IPS-20b (cell line): ENCODE measurements at regions not wholly inside any gene's neighbourhood (a gene's known extent, or its start where the extent isn't known, plus 50 kb on each side); places are given as distances from the start of the nearest gene placed in this dataset.
A peak's percentile ranks its signal among the peaks of the same experiment; 100 is the strongest.

ENCODE experiments used
- H3K27ac ChIP-seq: one replicate; pipeline ENCODE4 v1.5.1; 2013; ENCODE audit warnings: low read length
- H3K27me3 ChIP-seq: 2 replicates; pipeline ENCODE4 v1.6.1; 2013; ENCODE audit warnings: mild to moderate bottlenecking, low read length, inconsistent platforms; ENCODE audit not compliant: insufficient read depth
- H3K36me3 ChIP-seq: 2 replicates; pipeline ENCODE4 v1.6.1; 2013; ENCODE audit warnings: low read depth, mild to moderate bottlenecking, inconsistent platforms, low read length, moderate library complexity; ENCODE audit not compliant: insufficient read depth
- H3K4me1 ChIP-seq: 2 replicates; pipeline ENCODE4 v1.6.1; 2013; ENCODE audit warnings: mild to moderate bottlenecking, control low read depth, inconsistent platforms, low read length, moderate library complexity; ENCODE audit not compliant: insufficient read depth
- H3K4me3 ChIP-seq: 2 replicates; pipeline ENCODE4 v1.5.1; 2013; ENCODE audit warnings: mild to moderate bottlenecking, low read length, inconsistent platforms
- H3K9ac ChIP-seq: 2 replicates; pipeline ENCODE4 v1.6.1; 2013; ENCODE audit warnings: low read depth, mild to moderate bottlenecking, inconsistent platforms, low read length, moderate library complexity
- H3K9me3 ChIP-seq: 2 replicates; pipeline ENCODE4 v1.6.1; 2013; ENCODE audit warnings: mild to moderate bottlenecking, low read depth, low read length, inconsistent platforms; ENCODE audit not compliant: insufficient read depth

DNA sequence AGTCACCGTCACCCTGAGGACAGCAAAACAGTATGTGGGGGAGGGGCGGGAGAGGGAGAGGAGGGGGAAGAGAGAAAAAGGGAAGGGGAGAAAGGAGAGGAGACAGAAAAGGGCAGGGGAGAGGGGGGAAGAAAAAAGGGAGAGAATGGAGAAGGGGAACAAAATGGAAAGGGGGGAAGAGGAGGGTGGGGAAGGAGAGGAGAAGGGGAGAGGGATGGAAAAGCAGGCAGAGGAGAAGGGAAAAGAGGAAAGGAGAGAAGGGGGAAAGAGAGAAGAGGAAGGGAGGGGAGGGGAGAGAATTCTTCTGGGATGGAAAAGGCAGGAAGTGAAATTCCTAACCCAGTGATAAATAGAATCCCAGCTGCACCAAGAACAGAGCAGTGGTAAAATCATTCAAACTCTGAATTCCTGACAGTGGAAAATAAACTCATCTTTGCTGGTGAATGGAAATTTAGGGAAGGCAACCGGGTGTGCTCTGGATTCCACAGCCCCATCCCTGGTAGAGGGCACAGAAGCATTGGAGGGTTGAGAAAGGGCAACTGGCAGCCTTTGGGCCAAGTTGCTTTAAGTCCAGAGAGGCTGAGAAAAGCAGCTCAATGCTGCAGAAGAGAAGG is 244.2 kb downstream of the BCOR start:
- Histone ChIP-seq H3K27me3 (no peaks in the 10 kb centered on the region), H3K36me3 (no peaks in the 10 kb centered on the region), H3K4me1 (peaks cover 33% of the 10 kb centered on the region), H3K27ac (no peak overlapping the region), H3K4me3 (no peak overlapping the region), H3K9me3 (no peaks in the 10 kb centered on the region), H3K9ac (no peak overlapping the region)

DNA sequence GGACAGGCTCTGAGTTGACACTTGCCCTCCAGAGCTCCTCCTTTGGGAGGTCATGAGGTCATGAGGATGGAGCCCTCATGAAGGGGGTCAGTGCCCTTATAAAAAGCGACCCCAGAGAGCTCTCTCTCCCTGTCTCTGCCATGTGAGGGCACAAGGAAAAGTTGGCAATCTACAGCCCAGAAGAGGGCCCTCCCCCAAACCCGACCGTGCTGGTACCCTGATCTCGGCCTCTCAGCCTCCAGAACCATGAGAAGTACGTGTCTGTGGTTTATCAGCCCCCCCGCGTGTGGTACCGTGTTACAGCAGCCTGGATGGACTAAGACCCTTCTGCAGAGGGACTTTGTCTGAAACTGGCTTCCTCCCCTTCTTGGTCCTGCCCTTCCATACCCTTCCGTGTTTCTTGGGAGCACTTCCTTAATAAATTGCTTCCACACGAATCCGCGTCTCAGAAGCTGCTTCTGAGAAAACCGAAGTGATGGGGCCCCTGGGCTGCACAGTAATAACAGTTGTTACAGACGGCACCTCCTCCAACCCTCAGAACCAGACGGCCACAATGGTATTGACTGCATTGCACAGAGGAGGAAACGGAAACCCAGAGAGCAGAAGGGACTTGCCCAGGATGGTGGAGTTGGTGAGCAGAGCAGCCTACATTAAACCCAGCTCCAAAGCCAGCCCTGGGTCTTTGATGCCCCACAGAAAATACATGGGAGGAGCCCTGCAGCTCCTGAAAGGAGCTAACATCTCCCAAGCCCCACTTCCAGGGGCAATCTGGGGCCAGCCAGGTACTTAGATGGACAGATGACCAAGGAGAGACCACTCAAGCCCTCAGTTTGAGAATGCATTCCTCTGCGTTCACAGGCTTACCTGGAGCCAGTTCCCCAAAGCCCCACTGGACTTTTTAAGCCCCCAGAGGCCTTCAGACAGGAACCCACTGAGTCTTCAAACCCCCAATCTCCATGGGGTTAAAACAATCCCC is 242.7 kb downstream of the BCOR start:
- Histone ChIP-seq H3K9ac (no peak overlapping the region), H3K27ac (no peak overlapping the region), H3K9me3 (no peaks in the 10 kb centered on the region), H3K36me3 (no peaks in the 10 kb centered on the region), H3K4me1 (peaks cover 33% of the 10 kb centered on the region), H3K27me3 (no peaks in the 10 kb centered on the region), H3K4me3 (no peak overlapping the region)

DNA sequence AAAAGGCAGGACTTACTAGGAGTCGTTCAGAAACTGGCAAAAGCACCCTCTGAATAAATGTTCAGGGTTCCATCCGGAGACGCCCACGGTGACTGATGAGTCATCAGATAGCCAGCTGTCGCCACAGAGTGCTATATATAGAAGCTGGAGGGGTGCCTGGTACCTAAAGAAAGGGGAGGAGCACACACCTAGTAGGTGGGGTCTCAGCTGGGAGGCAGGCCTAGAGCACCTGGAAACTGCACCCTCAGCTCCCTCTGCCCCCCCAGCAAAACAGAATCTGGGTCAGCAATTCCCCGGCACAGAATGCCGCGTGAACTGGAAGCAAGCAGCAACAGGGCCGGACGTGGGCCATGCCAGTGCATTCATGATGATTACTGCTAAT is 242.0 kb downstream of the BCOR start:
- H3K4me1 ChIP-seq = peaks cover 31% of the 10 kb centered on the region
- H3K36me3 ChIP-seq = no peaks in the 10 kb centered on the region
- no peak overlapping the region for H3K9ac ChIP-seq
- H3K4me3 ChIP-seq = no peak overlapping the region
- H3K27ac ChIP-seq = no peak overlapping the region
- no peaks in the 10 kb centered on the region for H3K27me3 ChIP-seq
- no peaks in the 10 kb centered on the region for H3K9me3 ChIP-seq

DNA sequence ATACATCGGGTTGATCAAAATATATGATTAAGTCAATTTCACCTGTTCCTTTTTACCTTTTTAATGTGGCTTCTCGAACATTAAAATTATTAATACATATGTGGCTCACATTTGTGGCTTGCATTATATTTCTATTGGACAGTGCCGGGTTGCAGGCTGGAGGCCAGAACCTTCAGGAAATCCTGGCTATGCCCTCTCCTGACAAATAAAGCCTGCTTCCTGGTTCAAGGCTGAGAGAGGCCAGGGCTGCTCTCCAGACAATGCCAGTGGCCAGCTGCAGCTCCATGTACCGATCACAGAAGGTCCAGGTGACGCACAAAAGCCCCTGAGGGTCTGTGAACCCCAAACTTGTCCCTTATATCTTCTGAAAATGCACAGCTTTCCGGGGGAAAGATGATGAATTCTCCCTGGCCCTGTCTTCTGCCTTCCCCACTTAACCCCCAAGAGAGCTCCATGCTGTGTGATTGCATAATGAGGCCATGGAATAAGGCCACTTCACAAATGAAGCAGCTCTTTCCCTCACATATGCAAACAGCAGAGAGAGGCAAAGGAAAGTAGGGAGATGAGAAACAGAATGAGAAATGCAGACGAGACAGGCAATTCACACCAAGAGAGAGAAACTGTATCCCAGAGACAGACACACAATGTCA is 241.2 kb downstream of the BCOR start:
- H3K4me3 ChIP-seq = no peak overlapping the region
- peaks cover 29% of the 10 kb centered on the region for H3K4me1 ChIP-seq
- H3K27me3 ChIP-seq = no peaks in the 10 kb centered on the region
- no peaks in the 10 kb centered on the region for H3K9me3 ChIP-seq
- no peak overlapping the region for H3K27ac ChIP-seq
- no peak overlapping the region for H3K9ac ChIP-seq
- no peaks in the 10 kb centered on the region for H3K36me3 ChIP-seq

DNA sequence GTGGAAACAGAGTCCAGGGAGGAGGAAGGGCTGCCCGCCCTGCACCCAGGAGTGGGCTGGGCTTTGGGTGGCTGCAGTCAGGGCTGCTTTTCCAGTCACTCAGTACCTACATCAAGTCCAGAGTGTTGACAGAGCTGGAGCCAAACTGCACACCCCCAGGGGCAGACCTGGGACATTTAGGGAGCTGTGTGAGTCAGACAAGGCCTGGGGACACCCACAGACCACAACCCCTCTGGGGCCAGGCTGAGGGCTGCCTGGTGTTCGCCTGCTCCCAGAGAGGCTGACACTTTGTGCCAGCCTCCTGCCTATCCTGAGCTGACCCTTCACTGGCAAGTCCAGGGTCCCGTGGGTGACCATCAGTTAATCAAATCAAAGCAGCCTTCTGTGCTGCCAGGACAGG is 240.0 kb downstream of the BCOR start:
- H3K27ac ChIP-seq = no peak overlapping the region
- H3K9ac ChIP-seq = no peak overlapping the region
- H3K36me3 ChIP-seq = no peaks in the 10 kb centered on the region
- H3K4me1 ChIP-seq = peaks cover 24% of the 10 kb centered on the region
- H3K9me3 ChIP-seq = no peaks in the 10 kb centered on the region
- H3K4me3 ChIP-seq = no peak overlapping the region
- no peaks in the 10 kb centered on the region for H3K27me3 ChIP-seq

DNA sequence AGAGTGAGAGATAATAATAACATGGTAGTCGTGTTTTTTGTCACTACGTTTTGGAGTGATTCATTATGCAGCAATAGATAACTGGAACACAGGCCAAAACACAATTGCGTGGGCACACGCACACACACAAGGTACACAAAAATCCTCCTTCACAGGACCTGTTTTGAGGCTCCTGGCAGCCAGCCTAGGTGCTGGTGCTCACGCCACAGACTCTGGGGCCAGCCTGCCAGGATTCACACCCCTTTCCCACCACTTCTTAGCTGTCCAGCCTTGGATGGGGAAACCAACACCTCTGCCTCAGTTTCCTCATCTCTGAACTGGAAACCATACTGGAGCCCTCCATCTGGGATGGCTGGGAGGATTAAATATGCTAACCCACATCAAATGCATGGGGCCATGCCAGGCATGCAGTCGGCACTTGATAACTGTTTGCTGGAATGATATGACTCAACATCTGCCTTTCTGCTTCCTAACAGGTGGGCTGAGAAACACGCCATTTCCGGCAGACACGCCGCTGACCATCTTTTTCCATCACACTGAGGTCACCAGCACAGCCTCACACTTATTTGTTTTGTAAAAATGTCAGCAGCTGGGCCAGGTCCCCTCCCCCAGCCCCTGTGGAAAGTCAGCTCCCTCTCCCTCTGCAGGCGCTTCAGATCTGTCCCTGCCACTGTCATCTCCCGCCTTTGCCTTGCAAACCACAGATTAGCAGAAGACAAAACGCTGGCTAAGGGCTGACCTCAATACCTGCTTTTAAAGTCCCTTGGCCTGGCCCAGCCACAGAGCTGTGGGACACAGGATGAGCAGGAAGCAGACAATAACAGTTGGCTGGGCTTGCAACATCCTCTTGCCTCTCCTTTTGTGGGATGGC is 237.5 kb downstream of the BCOR start:
- no peaks in the 10 kb centered on the region for H3K36me3 ChIP-seq
- no peaks in the 10 kb centered on the region for H3K9me3 ChIP-seq
- H3K4me1 ChIP-seq = peaks cover 13% of the 10 kb centered on the region
- H3K27ac ChIP-seq = no peak overlapping the region
- H3K9ac ChIP-seq = peak overlapping the region; percentile 15; the same call in 1 of the 2 replicates
- no peaks in the 10 kb centered on the region for H3K27me3 ChIP-seq
- no peak overlapping the region for H3K4me3 ChIP-seq

DNA sequence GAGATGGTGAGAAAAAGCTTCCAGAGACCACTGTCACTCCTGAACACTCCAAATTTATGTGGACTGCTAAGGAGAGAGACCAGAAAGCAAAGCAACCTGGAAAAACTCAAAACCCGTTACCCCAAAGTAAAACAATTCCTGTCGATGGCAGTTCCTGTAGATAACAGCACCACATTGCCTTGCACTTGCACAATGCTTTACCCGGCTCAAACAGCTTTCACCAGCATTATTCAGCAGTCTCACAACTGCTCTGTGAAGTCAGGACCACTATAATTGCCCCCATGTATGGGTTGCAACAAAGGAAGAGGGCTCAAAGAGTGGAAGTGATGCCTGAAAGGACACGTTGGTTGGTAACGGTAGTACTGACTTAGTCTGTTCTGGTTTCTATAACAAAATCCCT is 234.8 kb downstream of the BCOR start:
- Histone ChIP-seq H3K27me3 (no peaks in the 10 kb centered on the region), H3K36me3 (no peaks in the 10 kb centered on the region), H3K4me1 (peaks cover 8% of the 10 kb centered on the region), H3K9ac (no peak overlapping the region), H3K9me3 (no peaks in the 10 kb centered on the region), H3K27ac (no peak overlapping the region), H3K4me3 (no peak overlapping the region)

DNA sequence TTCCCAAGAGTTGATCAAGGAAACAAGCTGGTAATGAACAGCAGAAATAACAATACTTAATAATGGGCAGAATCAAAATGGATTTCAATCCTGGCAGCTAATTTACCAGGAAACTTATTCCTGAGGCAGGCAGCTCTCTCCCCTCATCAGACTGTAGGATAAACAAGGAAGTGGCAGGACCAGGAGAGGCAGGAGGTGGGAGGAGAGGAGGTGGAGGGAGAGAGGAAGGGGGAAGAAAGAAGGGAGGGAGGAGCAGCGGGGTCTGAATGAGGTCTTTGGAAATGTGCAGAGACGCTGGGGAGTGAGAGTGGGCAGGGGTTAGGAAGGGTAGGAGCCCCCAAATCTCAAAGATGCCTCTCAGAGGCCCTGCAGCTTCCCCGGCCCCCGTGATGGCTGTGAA is 231.5 kb downstream of the BCOR start:
- H3K27me3 ChIP-seq = no peaks in the 10 kb centered on the region
- no peak overlapping the region for H3K4me3 ChIP-seq
- H3K9ac ChIP-seq = no peak overlapping the region
- peaks cover under 1% of the 10 kb centered on the region for H3K4me1 ChIP-seq
- no peaks in the 10 kb centered on the region for H3K9me3 ChIP-seq
- no peak overlapping the region for H3K27ac ChIP-seq
- H3K36me3 ChIP-seq = no peaks in the 10 kb centered on the region

DNA sequence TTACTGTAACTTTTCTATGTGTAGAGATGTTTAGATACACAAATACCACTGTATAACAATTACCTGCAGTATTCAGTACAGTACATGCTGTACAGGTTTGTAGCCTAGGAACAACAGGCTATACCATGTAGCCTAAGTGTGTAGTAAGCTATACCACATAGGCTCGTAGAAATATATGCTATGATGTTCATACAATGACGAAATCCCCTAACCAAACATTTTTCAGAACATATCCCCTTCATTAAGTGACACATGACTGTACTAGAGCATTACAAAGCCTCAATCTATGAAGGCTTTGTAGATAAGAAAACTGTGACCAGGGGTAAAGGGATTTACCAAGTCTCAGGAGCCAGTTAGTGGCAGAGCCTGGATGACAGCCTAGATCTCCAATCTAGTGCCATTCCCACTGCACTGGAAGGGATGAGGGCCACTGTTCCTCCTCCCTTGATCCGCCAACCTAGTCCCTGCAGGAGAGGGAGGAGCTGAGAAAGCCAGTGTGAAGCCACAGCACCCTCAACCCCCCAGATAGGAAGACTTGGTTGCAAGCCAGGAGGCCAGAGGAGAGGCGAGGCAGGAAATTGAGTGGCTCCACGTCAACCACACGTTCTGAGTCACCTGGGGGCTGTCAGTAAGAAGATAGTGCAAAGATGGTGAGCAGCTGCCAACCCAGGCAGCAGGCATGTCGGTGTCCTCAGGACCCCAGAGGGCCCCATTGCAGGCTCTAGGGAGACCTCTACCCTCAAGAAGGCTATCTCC is 227.7 kb downstream of the BCOR start:
- H3K27me3 ChIP-seq = no peaks in the 10 kb centered on the region
- H3K36me3 ChIP-seq = no peaks in the 10 kb centered on the region
- no peaks in the 10 kb centered on the region for H3K4me1 ChIP-seq
- H3K9ac ChIP-seq = no peak overlapping the region
- H3K9me3 ChIP-seq = no peaks in the 10 kb centered on the region
- no peak overlapping the region for H3K4me3 ChIP-seq
- H3K27ac ChIP-seq = no peak overlapping the region

DNA sequence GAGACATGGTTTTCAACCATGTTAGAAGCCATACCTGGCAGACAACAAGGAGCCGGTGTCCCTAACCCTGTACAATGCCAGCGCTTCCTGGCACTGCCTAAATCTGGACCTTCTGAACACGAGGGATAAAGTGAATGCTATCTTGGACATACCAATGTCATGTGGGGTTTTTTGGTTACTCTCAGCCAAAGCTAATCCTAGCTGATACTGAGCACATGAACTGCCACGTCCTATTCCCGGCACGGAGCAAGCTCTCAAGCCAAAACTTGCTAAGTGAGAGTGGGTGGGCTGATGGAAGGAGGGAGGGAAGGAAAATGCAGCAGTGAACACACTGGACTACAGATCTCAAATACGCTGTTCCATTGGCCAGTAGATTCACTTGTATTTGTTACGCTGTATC is 226.1 kb downstream of the BCOR start:
- no peak overlapping the region for H3K27ac ChIP-seq
- H3K9ac ChIP-seq = no peak overlapping the region
- H3K36me3 ChIP-seq = no peaks in the 10 kb centered on the region
- H3K27me3 ChIP-seq = no peaks in the 10 kb centered on the region
- no peak overlapping the region for H3K4me3 ChIP-seq
- no peaks in the 10 kb centered on the region for H3K4me1 ChIP-seq
- no peaks in the 10 kb centered on the region for H3K9me3 ChIP-seq

DNA sequence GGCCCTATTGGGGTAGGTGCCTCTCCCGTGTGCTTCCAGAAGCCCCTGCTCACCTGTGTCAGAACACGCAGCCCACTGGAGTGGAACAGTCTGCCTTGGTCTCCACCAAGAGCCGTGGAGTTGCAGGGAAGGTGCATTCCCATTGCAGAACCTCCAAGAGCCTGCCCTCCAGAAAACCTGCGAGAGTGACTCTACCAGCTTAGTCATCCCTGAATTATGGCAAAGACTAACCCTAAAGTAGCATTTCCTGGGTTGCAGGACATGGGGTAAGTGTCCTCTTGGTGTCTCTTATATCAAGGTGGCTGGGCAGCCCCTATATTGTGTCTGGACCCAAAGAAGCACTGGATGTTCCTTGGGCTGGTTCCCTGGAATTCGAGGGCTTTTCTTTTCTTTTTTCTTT is 224.6 kb downstream of the BCOR start:
- Histone ChIP-seq H3K27me3 (no peaks in the 10 kb centered on the region), H3K4me3 (no peak overlapping the region), H3K36me3 (no peaks in the 10 kb centered on the region), H3K4me1 (no peaks in the 10 kb centered on the region), H3K9ac (no peak overlapping the region), H3K9me3 (no peaks in the 10 kb centered on the region), H3K27ac (no peak overlapping the region)
